Parathyroid adenoma (tissue), 2 donors: ENCODE measurements at regions not wholly inside any gene's neighbourhood (a gene's known extent, or its start where the extent isn't known, plus 50 kb on each side); places are given as distances from the start of the nearest gene placed in this dataset.

Source experiments
- H2AFZ ChIP-seq: fragments of 300-600 bp; sonication (generic); one replicate; pipeline ENCODE4 v1.7.0; 2017; ENCODE audit warnings: antibody characterized with exemption, mild to moderate bottlenecking
- H3K27ac ChIP-seq: fragments of 300-600 bp; sonication (generic); one replicate; pipeline ENCODE4 v1.7.0; 2017
- H3K27me3 ChIP-seq: fragments of 300-600 bp; sonication (generic); one replicate; pipeline ENCODE4 v1.7.0; 2017; ENCODE audit warnings: low read length; ENCODE audit not compliant: control insufficient read depth, insufficient read depth
- H3K36me3 ChIP-seq: fragments of 300-600 bp; sonication (generic); one replicate; pipeline ENCODE4 v1.7.0; 2017; ENCODE audit warnings: low read length; ENCODE audit not compliant: control insufficient read depth, insufficient read depth
- H3K4me1 ChIP-seq: fragments of 300-600 bp; sonication (generic); one replicate; pipeline ENCODE4 v1.7.0; 2017; ENCODE audit warnings: control low read depth
- H3K4me2 ChIP-seq: fragments of 300-600 bp; sonication (generic); one replicate; pipeline ENCODE4 v1.7.0; 2017; ENCODE audit warnings: low read length
- H3K4me3 ChIP-seq: fragments of 300-600 bp; sonication (generic); one replicate; pipeline ENCODE4 v1.7.0; 2017; ENCODE audit warnings: low read depth, low read length
- H3K79me2 ChIP-seq: fragments of 300-600 bp; sonication (generic); one replicate; pipeline ENCODE4 v1.7.0; 2017; ENCODE audit warnings: control low read depth
- H3K9ac ChIP-seq: fragments of 300-600 bp; sonication (generic); one replicate; pipeline ENCODE4 v1.7.0; 2017; ENCODE audit warnings: mild to moderate bottlenecking
- H3K9me3 ChIP-seq: fragments of 300-600 bp; sonication (generic); one replicate; pipeline ENCODE4 v1.7.0; 2017; ENCODE audit warnings: low read length; ENCODE audit not compliant: control insufficient read depth
- CTCF ChIP-seq: fragments of 300-600 bp; sonication (generic); IDR thresholded peaks from one replicate; pipeline ENCODE4 v1.7.0; 2017; ENCODE audit warnings: antibody characterized with exemption, mild to moderate bottlenecking
- donor health status: primary hyperparathyroidism.

DNA sequence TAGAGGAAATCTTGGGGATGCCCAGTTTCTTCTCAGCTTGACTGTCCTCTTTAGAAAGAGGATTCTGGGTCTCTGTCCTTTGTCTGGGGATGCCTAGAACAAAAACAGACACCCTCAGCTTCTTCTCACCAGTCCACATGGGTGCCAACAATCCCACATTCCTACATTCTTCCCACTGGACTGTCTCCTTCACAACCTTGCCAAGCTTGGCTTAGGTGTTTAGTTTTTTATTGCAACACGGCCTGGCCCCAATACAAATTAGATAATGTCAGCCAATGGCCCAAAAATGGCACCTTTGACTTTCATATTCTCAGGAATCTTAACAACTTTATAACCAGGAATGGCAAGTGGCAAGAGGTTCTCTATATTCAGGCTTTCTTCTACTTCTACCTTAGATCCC lies 273.0 kb downstream of the RNF152 start:
- Histone ChIP-seq H3K9me3 (no peaks in the 10 kb centered on the region), H3K4me1 (no peaks in the 10 kb centered on the region), H3K9ac (no peak overlapping the region), H3K79me2 (no peaks in the 10 kb centered on the region), H3K36me3 (no peaks in the 10 kb centered on the region), H3K4me2 (no peak overlapping the region), H2AFZ (no peak overlapping the region), H3K27me3 (no peaks in the 10 kb centered on the region), H3K4me3 (no peak overlapping the region), H3K27ac (no peak overlapping the region)
- no peak for TF ChIP-seq CTCF

GRCh38 chr18:61618816-61619215 lies 274.0 kb downstream of the RNF152 start:
- Histone ChIP-seq H2AFZ (no peak overlapping the region), H3K9ac (no peak overlapping the region), H3K36me3 (no peaks in the 10 kb centered on the region), H3K9me3 (no peaks in the 10 kb centered on the region), H3K27me3 (no peaks in the 10 kb centered on the region), H3K4me1 (no peaks in the 10 kb centered on the region), H3K4me3 (no peak overlapping the region), H3K4me2 (no peak overlapping the region), H3K27ac (no peak overlapping the region), H3K79me2 (no peaks in the 10 kb centered on the region)
- no peak for TF ChIP-seq CTCF

GRCh38 chr18:61616111-61616610 lies 276.6 kb downstream of the RNF152 start:
- no peak overlapping the region for H2AFZ ChIP-seq
- no peak overlapping the region for H3K4me3 ChIP-seq
- no peaks in the 10 kb centered on the region for H3K4me1 ChIP-seq
- no peaks in the 10 kb centered on the region for H3K79me2 ChIP-seq
- no peaks in the 10 kb centered on the region for H3K9me3 ChIP-seq
- H3K36me3 ChIP-seq: no peaks in the 10 kb centered on the region
- H3K27me3 ChIP-seq: no peaks in the 10 kb centered on the region
- no peak overlapping the region for H3K4me2 ChIP-seq
- H3K27ac ChIP-seq: no peak overlapping the region
- H3K9ac ChIP-seq: no peak overlapping the region
- no peak for TF ChIP-seq CTCF

DNA sequence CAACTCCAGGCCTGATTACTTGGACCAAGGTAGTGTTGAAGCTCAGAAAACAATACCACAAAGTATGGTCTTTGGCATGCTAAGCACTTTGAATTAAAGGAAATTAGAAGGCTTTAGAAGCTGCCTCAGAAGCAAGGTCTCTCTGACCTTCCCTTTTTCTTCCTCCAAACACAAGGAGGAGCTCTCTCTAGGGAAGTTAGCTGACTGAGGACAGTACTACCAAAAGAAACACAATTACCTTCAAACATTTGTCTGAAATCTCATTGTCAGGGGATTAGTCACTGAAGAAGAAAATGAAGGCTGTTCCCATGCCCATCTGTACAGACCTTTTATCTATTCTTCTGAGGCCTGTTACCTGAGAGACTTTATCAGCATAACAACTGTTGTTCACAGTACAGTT lies 279.3 kb downstream of the CDH20 start:
- Histone ChIP-seq H3K9me3 (no peaks in the 10 kb centered on the region), H3K4me1 (no peaks in the 10 kb centered on the region), H2AFZ (peak overlapping the region; percentile 66), H3K27ac (no peak overlapping the region), H3K27me3 (no peaks in the 10 kb centered on the region), H3K79me2 (no peaks in the 10 kb centered on the region), H3K4me3 (no peak overlapping the region), H3K4me2 (no peak overlapping the region), H3K9ac (no peak overlapping the region), H3K36me3 (no peaks in the 10 kb centered on the region)
- peak; percentile 13 for TF ChIP-seq CTCF

DNA sequence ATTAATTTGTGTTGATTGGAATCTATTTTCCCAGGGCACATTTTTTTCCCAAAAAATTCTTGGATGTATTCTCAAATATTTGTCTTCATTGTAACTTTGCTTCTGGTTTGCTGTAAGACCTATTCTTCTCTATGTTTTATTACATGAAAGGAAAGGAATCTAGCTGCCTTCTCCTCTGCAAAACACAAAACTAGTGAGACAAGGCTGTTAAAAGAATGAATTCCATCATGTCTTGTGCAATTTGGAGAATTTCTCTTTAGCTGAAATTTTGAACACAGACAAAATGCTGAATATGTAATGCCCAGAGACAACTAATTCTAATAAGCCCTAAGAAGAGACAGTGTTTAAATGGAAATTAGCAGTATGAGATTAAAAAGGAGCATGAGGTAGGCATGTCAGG lies 275.9 kb downstream of the CDH20 start:
- peaks cover 8% of the 10 kb centered on the region for H3K4me1 ChIP-seq
- TF ChIP-seq CTCF: no peak
- no peak overlapping the region for H2AFZ ChIP-seq
- H3K9ac ChIP-seq: no peak overlapping the region
- H3K36me3 ChIP-seq: no peaks in the 10 kb centered on the region
- H3K4me3 ChIP-seq: no peak overlapping the region
- H3K9me3 ChIP-seq: no peaks in the 10 kb centered on the region
- no peaks in the 10 kb centered on the region for H3K79me2 ChIP-seq
- H3K27ac ChIP-seq: no peak overlapping the region
- no peak overlapping the region for H3K4me2 ChIP-seq
- no peaks in the 10 kb centered on the region for H3K27me3 ChIP-seq
